ENCODE measurements at regions not wholly inside any gene's neighbourhood (a gene's known extent, or its start where the extent isn't known, plus 50 kb on each side); places are given as distances from the start of the nearest gene placed in this dataset.
"Not testable (repeated sequence)": the region's sequence is repeated elsewhere in the genome, so short reads cannot be mapped to it uniquely, and the experiment has no call there.

GRCh38 chr14:104230946-104231345 lies 92.6 kb downstream of the KIF26A start:
- no peak overlapping the region for H3K4me3 ChIP-seq (replicated peaks; ENCODE audit: low read depth, low read length)
- no peak for DNase-seq (ENCODE audit: extremely low read depth, low read depth)
- no peak for TF ChIP-seq CTCF (IDR thresholded peaks at IDR 0.05; ENCODE audit: low read depth, low read length, missing control alignments)

- H3K4me3 ChIP-seq (replicated peaks; ENCODE audit: low read depth, low read length): no peak overlapping the region
- no peak for TF ChIP-seq CTCF (IDR thresholded peaks at IDR 0.05; ENCODE audit: low read depth, low read length, missing control alignments)
- DNase-seq (ENCODE audit: extremely low read depth, low read depth): no peak
Observed at GRCh38 chr14:104232070-104232484, 93.7 kb downstream of the KIF26A start.

GRCh38 chr14:104234007-104234786 lies 95.8 kb downstream of the KIF26A start:
- not testable (repeated sequence) for DNase-seq (ENCODE audit: extremely low read depth, low read depth); H3K4me3 ChIP-seq (replicated peaks; ENCODE audit: low read depth, low read length)

- DNase-seq (ENCODE audit: extremely low read depth, low read depth): no peak
- H3K4me3 ChIP-seq (replicated peaks; ENCODE audit: low read depth, low read length): no peak overlapping the region
- TF ChIP-seq CTCF (IDR thresholded peaks at IDR 0.05; ENCODE audit: low read depth, low read length, missing control alignments): no peak
Observed at GRCh38 chr14:104235686-104236085, 97.3 kb downstream of the KIF26A start.

- TF ChIP-seq CTCF (IDR thresholded peaks at IDR 0.05; ENCODE audit: low read depth, low read length, missing control alignments): no peak
- H3K4me3 ChIP-seq (replicated peaks; ENCODE audit: low read depth, low read length): no peak overlapping the region
- DNase-seq (ENCODE audit: extremely low read depth, low read depth): no peak
Observed at GRCh38 chr14:104237651-104238423, 99.5 kb downstream of the KIF26A start.

- no peak overlapping the region for H3K4me3 ChIP-seq (replicated peaks; ENCODE audit: low read depth, low read length)
- no peak for TF ChIP-seq CTCF (IDR thresholded peaks at IDR 0.05; ENCODE audit: low read depth, low read length, missing control alignments)
- no peak for DNase-seq (ENCODE audit: extremely low read depth, low read depth)
Observed at GRCh38 chr14:104238424-104239184, 100.2 kb downstream of the KIF26A start.
